ENCODE measurements at regions not wholly inside any gene's neighbourhood (a gene's known extent, or its start where the extent isn't known, plus 50 kb on each side); places are given as distances from the start of the nearest gene placed in this dataset.
"Not testable (repeated sequence)": the region's sequence is repeated elsewhere in the genome, so short reads cannot be mapped to it uniquely, and the experiment has no call there.

DNA sequence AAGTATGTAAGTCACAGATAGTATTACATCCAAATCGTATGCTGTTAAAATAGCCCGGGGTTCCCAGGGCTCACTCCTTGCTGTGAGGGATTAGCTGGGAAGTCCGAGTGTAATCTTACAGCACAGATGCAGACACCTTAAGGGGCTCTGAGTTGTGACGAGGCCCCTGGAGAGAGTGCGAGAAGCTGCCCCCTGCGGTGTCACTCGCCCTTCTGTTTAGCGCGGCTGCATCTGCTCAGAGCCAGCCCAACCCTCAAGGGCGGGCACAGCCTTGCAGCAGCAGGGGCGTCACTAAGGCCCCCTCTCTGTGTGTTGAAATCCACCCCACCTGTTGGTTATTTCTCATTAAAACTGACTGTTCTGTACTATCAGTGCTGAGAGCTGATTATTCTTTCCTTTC, 135.8 kb downstream of the LAT start:
- H3K36me3 ChIP-seq (ENCODE audit: insufficient read depth, low read length); H3K4me1 ChIP-seq (ENCODE audit: insufficient read depth, low read length, poor library complexity, severe bottlenecking); H3K9me3 ChIP-seq (ENCODE audit: low read length); H4K20me1 ChIP-seq (ENCODE audit: insufficient read depth, low read length); intact Hi-C loops (cut with micrococcal nuclease; ENCODE audit: unreplicated experiment); H3K9me2 ChIP-seq (ENCODE audit: insufficient read depth, low read length); H3K79me2 ChIP-seq (ENCODE audit: insufficient read depth, low read depth, low read length); H3K27ac ChIP-seq (ENCODE audit: low read depth, low read length, poor library complexity, severe bottlenecking); DNase-seq (ENCODE audit: low spot score); H3K4me3 ChIP-seq (ENCODE audit: low read depth, low read length, poor library complexity, severe bottlenecking); BruUV-seq (replicated peaks); H3K4me2 ChIP-seq (ENCODE audit: low read length); CTCF ChIA-PET (ENCODE audit: unreplicated experiment); H2AFZ ChIP-seq (ENCODE audit: low read length): not testable (repeated sequence)
- POLR2A ChIA-PET = interaction anchor here (0.6 kb wide), 1 partner anchor 548 kb away, joined by 3 read pairs; no protein-coding TSS in a partner anchor

DNA sequence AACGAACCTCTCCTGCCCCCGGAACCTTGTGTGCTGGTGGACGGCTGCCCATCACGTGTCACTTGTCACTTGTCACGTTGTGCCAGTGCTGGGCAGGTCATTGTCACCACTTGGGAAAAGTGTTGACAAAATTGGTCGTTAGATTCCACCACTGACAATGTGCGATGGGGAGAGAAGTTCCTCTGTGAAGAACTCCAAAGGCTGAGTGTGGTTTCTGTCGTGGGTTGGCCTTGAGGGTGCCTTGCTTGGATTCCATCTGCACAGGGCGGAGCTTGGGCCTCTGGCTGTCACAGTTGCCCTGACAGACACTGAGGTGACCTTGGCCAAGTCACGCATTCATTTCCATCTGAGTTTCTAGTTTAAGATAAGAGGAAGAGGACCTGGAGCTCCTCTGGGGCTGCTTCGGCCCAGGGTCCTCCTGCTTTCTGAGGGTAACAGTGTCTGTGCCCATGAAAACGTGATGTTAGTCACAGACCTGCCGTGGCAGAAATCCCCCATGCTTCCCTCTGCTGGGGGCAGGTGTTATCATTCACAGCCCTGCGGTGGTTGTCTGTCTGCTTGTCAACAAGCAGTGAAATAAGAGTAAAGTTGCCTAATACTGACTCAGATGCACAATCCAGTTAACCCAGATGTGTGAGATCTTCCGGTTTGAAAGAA, 133.6 kb downstream of the LAT start:
- DNase-seq (ENCODE audit: low spot score); CTCF ChIA-PET (ENCODE audit: unreplicated experiment); H3K27ac ChIP-seq (ENCODE audit: low read depth, low read length, poor library complexity, severe bottlenecking): not testable (repeated sequence)

DNA sequence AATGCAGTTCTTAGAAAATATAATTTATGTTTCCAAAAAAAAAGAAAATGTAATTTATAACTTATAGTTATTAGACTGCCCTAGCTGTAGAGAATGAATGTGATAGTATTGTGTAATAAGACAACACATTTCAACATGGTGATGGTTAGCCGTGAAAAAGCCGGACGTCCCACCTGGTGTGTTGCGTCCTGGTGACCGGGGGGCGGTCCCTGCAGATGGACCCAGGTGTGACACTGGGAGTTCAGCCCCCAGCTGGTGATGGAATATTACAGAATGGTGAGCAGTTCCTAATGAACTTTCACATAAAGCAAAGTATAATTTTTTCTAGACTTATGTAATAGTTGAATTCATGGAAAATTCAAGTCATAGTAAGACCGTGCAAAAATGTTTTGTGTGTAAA, 132.8 kb downstream of the LAT start:
- no peak overlapping the region for H3K4me3 ChIP-seq (ENCODE audit: low read depth, low read length, poor library complexity, severe bottlenecking)
- no peaks in the 10 kb centered on the region for H3K79me2 ChIP-seq (ENCODE audit: insufficient read depth, low read depth, low read length)
- H3K9me2 ChIP-seq (ENCODE audit: insufficient read depth, low read length) = no peaks in the 10 kb centered on the region
- BruUV-seq (replicated peaks) = no TSS peak
- intact Hi-C loops (cut with micrococcal nuclease; ENCODE audit: unreplicated experiment) = no loop called here
- no peak for TF ChIP-seq EZH2phosphoT487 (IDR thresholded peaks at IDR 0.05; ENCODE audit: borderline replicate concordance, low read depth, low read length)
- TF ChIP-seq, protein P1, sequence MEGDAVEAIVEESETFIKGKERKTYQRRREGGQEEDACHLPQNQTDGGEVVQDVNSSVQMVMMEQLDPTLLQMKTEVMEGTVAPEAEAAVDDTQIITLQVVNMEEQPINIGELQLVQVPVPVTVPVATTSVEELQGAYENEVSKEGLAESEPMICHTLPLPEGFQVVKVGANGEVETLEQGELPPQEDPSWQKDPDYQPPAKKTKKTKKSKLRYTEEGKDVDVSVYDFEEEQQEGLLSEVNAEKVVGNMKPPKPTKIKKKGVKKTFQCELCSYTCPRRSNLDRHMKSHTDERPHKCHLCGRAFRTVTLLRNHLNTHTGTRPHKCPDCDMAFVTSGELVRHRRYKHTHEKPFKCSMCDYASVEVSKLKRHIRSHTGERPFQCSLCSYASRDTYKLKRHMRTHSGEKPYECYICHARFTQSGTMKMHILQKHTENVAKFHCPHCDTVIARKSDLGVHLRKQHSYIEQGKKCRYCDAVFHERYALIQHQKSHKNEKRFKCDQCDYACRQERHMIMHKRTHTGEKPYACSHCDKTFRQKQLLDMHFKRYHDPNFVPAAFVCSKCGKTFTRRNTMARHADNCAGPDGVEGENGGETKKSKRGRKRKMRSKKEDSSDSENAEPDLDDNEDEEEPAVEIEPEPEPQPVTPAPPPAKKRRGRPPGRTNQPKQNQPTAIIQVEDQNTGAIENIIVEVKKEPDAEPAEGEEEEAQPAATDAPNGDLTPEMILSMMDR (conservative IDR thresholded peaks at IDR 0.05; ENCODE audit: low read length) = no peak
- H3K9me3 ChIP-seq (ENCODE audit: low read length) = no peaks in the 10 kb centered on the region
- no peaks in the 10 kb centered on the region for H4K20me1 ChIP-seq (ENCODE audit: insufficient read depth, low read length)
- H3K27ac ChIP-seq (ENCODE audit: low read depth, low read length, poor library complexity, severe bottlenecking) = no peak overlapping the region
- H3K4me1 ChIP-seq (ENCODE audit: insufficient read depth, low read length, poor library complexity, severe bottlenecking) = no peaks in the 10 kb centered on the region
- H3K4me2 ChIP-seq (ENCODE audit: low read length) = no peak overlapping the region
- POLR2A ChIA-PET = no interaction called here
- H2AFZ ChIP-seq (ENCODE audit: low read length) = no peak overlapping the region
- DNase-seq (ENCODE audit: low spot score) = no peak
- CTCF ChIA-PET (ENCODE audit: unreplicated experiment) = no interaction called here
- no peaks in the 10 kb centered on the region for H3K36me3 ChIP-seq (ENCODE audit: insufficient read depth, low read length)

More for the DNA sequence above, 133.6 kb downstream of the LAT start:
- intact Hi-C loops (cut with micrococcal nuclease; ENCODE audit: unreplicated experiment); H2AFZ ChIP-seq (ENCODE audit: low read length); H3K9me3 ChIP-seq (ENCODE audit: low read length); H3K9me2 ChIP-seq (ENCODE audit: insufficient read depth, low read length); H3K36me3 ChIP-seq (ENCODE audit: insufficient read depth, low read length); POLR2A ChIA-PET; BruUV-seq (replicated peaks); H3K79me2 ChIP-seq (ENCODE audit: insufficient read depth, low read depth, low read length); H4K20me1 ChIP-seq (ENCODE audit: insufficient read depth, low read length); H3K4me1 ChIP-seq (ENCODE audit: insufficient read depth, low read length, poor library complexity, severe bottlenecking); H3K4me2 ChIP-seq (ENCODE audit: low read length); H3K4me3 ChIP-seq (ENCODE audit: low read depth, low read length, poor library complexity, severe bottlenecking): not testable (repeated sequence)

DNA sequence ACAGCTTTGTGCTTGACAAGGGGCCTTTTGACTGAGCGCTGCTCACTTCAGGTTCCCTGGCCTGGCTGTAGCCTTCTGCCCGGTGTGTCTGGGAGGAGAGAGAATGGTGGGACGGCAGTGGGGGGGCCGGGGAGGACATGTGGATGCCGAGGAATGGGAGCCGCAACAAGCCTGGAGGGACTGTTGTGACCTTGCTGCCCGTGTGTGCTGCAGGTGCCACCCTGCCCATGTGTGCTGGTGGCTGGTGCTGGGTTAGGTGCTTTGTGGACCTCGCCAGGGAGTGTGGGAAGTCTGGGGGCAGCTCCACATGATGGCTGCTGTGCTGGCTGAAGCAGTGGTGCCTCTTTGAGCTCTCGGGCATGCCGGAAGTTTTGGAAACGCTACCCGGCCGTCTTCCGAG, 132.1 kb downstream of the LAT start:
- H4K20me1 ChIP-seq (ENCODE audit: insufficient read depth, low read length) = no peaks in the 10 kb centered on the region
- H3K9me3 ChIP-seq (ENCODE audit: low read length) = no peaks in the 10 kb centered on the region
- TF ChIP-seq, protein P1 (conservative IDR thresholded peaks at IDR 0.05; ENCODE audit: low read length) = no peak
- TF ChIP-seq EZH2phosphoT487 (IDR thresholded peaks at IDR 0.05; ENCODE audit: borderline replicate concordance, low read depth, low read length) = no peak
- no peaks in the 10 kb centered on the region for H3K4me1 ChIP-seq (ENCODE audit: insufficient read depth, low read length, poor library complexity, severe bottlenecking)
- intact Hi-C loops (cut with micrococcal nuclease; ENCODE audit: unreplicated experiment) = no loop called here
- H3K79me2 ChIP-seq (ENCODE audit: insufficient read depth, low read depth, low read length) = no peaks in the 10 kb centered on the region
- DNase-seq (ENCODE audit: low spot score) = no peak
- CTCF ChIA-PET (ENCODE audit: unreplicated experiment) = no interaction called here
- H3K27ac ChIP-seq (ENCODE audit: low read depth, low read length, poor library complexity, severe bottlenecking) = no peak overlapping the region
- no TSS peak for BruUV-seq (replicated peaks)
- no peaks in the 10 kb centered on the region for H3K36me3 ChIP-seq (ENCODE audit: insufficient read depth, low read length)
- no peak overlapping the region for H3K4me2 ChIP-seq (ENCODE audit: low read length)
- H2AFZ ChIP-seq (ENCODE audit: low read length) = no peak overlapping the region
- POLR2A ChIA-PET = no interaction called here
- H3K4me3 ChIP-seq (ENCODE audit: low read depth, low read length, poor library complexity, severe bottlenecking) = no peak overlapping the region
- no peaks in the 10 kb centered on the region for H3K9me2 ChIP-seq (ENCODE audit: insufficient read depth, low read length)

DNA sequence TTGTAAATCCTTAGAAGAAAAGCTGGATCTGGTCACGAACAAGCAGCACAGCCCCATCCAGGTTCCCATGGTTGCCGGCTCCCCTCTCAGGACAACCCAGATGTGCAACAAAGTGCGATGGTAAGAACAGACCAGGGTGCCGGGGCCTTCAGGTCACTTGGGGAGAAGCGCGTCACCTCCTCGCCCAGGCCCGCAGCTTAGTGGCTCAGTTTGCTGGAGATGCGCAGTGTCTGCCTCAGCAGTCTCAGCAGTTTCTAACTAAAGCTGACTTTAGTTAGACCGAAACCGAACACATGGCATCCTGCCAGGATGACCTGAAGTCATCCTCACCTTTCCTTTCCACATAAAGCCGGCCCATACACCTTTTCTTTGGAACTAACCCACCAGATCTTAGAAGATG, 131.4 kb downstream of the LAT start:
- H3K4me3 ChIP-seq (ENCODE audit: low read depth, low read length, poor library complexity, severe bottlenecking); H3K27ac ChIP-seq (ENCODE audit: low read depth, low read length, poor library complexity, severe bottlenecking); H3K9me2 ChIP-seq (ENCODE audit: insufficient read depth, low read length); DNase-seq (ENCODE audit: low spot score); H3K4me1 ChIP-seq (ENCODE audit: insufficient read depth, low read length, poor library complexity, severe bottlenecking); H3K4me2 ChIP-seq (ENCODE audit: low read length); intact Hi-C loops (cut with micrococcal nuclease; ENCODE audit: unreplicated experiment); H2AFZ ChIP-seq (ENCODE audit: low read length); H4K20me1 ChIP-seq (ENCODE audit: insufficient read depth, low read length); H3K36me3 ChIP-seq (ENCODE audit: insufficient read depth, low read length); BruUV-seq (replicated peaks); H3K79me2 ChIP-seq (ENCODE audit: insufficient read depth, low read depth, low read length); CTCF ChIA-PET (ENCODE audit: unreplicated experiment); H3K9me3 ChIP-seq (ENCODE audit: low read length); POLR2A ChIA-PET: not testable (repeated sequence)
